GM06990 (cell line): ENCODE measurements at regions not wholly inside any gene's neighbourhood (a gene's known extent, or its start where the extent isn't known, plus 50 kb on each side); places are given as distances from the start of the nearest gene placed in this dataset.

ENCODE experiments used
- DNase-seq: peaks from one replicate; pipeline ENCODE4 v3.0.0-alpha.2; 2011; ENCODE audit not compliant: insufficient read length; ENCODE audit errors: extremely low read depth
- H3K27me3 ChIP-seq: replicated peaks from 2 replicates; pipeline ENCODE4 v1.6.0; 2011; ENCODE audit warnings: low read length; ENCODE audit not compliant: control insufficient read depth, insufficient read depth
- H3K36me3 ChIP-seq: 2 replicates; pipeline ENCODE4 v1.5.1; 2011; ENCODE audit warnings: low read length; ENCODE audit not compliant: control insufficient read depth, insufficient read depth
- H3K4me3 ChIP-seq: replicated peaks from 2 replicates; pipeline ENCODE4 v1.5.1; 2011; ENCODE audit warnings: low read depth, mild to moderate bottlenecking, control low read depth, low read length
- TF ChIP-seq, protein P1 (sequence below): IDR thresholded peaks from 2 replicates; pipeline ENCODE4 v1.5.1; 2011; ENCODE audit warnings: low read length, control low read depth, mild to moderate bottlenecking, inconsistent platforms; ENCODE audit not compliant: insufficient read depth, poor library complexity, severe bottlenecking

DNA sequence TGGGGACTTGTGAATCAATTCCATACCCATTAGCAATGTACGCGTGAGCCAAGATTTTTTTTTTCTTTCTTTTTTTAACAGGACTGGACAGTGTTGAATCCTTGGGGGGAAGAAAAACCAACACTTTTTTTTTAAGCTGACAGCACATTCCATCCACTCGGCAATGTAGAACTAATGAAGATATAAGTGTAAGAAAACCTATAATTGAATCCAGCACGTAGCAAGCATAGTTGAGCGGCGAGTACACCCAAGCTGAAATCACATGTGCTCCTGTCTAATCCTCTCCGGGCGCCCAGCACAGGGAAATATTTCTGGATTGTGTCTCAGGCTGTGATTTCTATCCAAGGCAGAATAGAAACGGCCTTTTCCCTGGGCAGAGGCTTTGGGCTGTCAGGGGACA is 118.2 kb downstream of the BOD1 start:
- Histone ChIP-seq H3K27me3 (no peaks in the 10 kb centered on the region), H3K4me3 (no peak overlapping the region), H3K36me3 (no peaks in the 10 kb centered on the region)
- TF ChIP-seq, protein P1, sequence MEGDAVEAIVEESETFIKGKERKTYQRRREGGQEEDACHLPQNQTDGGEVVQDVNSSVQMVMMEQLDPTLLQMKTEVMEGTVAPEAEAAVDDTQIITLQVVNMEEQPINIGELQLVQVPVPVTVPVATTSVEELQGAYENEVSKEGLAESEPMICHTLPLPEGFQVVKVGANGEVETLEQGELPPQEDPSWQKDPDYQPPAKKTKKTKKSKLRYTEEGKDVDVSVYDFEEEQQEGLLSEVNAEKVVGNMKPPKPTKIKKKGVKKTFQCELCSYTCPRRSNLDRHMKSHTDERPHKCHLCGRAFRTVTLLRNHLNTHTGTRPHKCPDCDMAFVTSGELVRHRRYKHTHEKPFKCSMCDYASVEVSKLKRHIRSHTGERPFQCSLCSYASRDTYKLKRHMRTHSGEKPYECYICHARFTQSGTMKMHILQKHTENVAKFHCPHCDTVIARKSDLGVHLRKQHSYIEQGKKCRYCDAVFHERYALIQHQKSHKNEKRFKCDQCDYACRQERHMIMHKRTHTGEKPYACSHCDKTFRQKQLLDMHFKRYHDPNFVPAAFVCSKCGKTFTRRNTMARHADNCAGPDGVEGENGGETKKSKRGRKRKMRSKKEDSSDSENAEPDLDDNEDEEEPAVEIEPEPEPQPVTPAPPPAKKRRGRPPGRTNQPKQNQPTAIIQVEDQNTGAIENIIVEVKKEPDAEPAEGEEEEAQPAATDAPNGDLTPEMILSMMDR = no peak
- no peak for DNase-seq

DNA sequence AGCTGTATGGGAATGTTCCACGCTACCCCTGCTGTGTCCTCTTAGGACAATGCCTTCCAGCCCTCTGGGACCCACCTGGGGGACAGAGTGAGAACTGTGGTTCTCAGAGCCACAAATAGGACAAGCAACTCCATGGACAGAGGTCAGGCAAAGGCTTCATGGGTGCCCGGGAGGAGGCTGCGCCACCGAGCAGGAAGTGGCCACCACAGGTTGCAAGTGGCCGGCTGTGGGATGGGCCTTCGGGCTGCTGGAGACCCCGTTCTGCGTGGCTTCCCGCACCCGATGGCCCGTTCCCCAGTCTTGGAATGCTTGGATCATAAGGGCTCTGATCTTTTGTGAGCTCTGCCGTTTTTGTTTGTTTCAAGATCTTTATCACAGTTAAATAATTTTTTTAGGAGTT is 118.8 kb downstream of the BOD1 start:
- H3K27me3 ChIP-seq = no peaks in the 10 kb centered on the region
- TF ChIP-seq, protein P1 = no peak
- DNase-seq = no peak

DNA sequence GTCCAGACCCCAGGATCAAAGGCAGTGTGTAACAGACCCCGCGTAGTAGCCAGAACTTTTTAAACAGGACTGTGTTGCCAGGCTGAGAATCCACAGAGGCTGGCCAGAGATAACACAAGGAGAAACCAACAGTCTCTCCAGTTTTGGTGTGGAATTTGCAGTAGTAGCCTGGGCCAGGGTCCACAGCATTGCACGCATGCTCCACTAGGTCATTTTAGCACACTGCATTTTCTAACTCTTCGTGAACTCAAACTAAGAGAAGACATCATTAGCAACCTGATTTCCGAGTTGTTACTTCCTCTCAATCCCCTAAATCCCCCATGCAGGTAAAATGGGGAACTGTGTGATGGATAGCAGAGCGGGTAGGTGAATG is 119.6 kb downstream of the BOD1 start:
- TF ChIP-seq, protein P1 = no peak
- no peak for DNase-seq
- no peak overlapping the region for H3K4me3 ChIP-seq
- H3K36me3 ChIP-seq = no peaks in the 10 kb centered on the region
- no peaks in the 10 kb centered on the region for H3K27me3 ChIP-seq

More for the DNA sequence above, 118.8 kb downstream of the BOD1 start:
- H3K36me3 ChIP-seq = no peaks in the 10 kb centered on the region
- no peak overlapping the region for H3K4me3 ChIP-seq

DNA sequence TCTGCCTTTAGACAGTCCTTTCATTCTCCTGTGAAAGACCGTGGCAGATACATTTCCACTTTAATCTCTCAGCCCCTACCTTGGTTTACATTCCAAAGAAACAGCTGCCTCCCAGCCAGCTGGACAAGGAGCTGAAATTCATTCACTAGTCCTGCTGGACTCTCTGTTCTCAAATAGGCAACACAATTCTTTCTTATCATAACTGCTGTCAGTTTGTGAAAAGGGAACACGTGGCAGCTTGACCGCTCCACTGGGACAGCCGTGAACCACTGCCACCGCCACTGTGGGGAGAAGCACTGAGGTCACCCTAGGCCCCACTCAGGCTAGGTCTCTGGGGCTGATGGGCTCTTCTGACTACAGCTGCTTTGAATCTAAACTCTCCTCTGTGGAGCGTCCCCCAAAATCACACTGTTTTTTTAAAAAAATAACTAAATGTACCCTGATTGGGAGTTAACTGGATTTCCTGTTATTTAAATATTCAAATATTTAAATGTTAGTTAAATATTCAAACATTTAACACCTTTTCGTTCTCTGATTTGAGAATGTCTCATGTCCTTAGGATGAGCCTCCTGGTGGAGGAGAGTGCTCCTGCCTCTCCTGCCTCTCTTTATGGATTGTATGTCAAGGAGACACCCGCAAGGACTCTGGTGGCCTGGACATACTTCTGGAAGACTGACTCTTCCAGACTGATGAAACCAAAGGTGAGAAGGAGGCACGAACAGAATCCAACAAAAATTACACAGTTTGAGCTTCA is 120.1 kb downstream of the BOD1 start:
- TF ChIP-seq, protein P1 = no peak
- Histone ChIP-seq H3K27me3 (no peaks in the 10 kb centered on the region), H3K36me3 (no peaks in the 10 kb centered on the region), H3K4me3 (no peak overlapping the region)
- no peak for DNase-seq

DNA sequence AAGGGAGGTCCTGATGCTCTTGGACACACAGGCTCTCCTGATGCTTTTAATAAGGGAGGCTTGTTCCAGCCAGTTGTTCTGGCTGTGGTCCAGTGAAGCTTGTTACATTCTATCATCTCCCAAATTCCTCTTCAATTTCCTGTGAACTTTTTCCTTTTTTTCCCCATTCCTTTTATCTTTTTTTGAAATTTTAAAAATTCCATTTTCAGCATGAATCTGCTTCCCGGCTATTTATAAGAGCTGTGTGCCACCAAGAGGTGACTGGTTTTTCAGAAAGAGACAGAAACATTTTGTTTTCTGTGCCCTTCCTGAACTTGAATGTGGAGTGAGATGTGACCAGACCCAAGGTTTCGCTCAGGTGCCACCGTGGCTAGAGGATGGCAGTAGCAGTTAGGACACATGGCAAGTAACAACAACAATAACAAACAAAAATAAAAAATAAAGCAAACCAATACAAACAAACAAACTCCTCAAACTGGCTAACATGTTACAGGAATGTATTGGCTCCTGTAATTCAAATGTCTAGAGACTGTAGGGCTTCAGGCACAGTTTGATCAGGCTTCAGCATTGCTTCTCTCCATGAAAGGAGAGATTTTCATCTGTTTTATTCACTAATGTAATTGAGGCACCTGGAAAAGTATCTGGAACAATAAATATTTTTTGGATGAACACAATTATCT is 121.1 kb downstream of the BOD1 start:
- no peak overlapping the region for H3K4me3 ChIP-seq
- H3K27me3 ChIP-seq = no peaks in the 10 kb centered on the region
- H3K36me3 ChIP-seq = no peaks in the 10 kb centered on the region
- DNase-seq = no peak
- TF ChIP-seq, protein P1 = no peak
